H1 (cell line): ENCODE measurements at regions not wholly inside any gene's neighbourhood (a gene's known extent, or its start where the extent isn't known, plus 50 kb on each side); places are given as distances from the start of the nearest gene placed in this dataset.

ENCODE experiments used
- CTCF ChIA-PET: fragments of 300-600 bp; sonication (Branson Sonifier 250); formaldehyde crosslinking; loops from one replicate; lab custom pipeline; 2021; ENCODE audit not compliant: partially characterized antibody; lab: Charles Lee
- POLR2A ChIA-PET: fragments of 300-600 bp; sonication (Branson Sonifier 250); formaldehyde crosslinking; loops from one replicate; lab custom pipeline; 2021; ENCODE audit warnings: inconsistent platforms; ENCODE audit not compliant: partially characterized antibody; lab: Charles Lee
- DNase-seq, 2 experiments: peaks; one replicate each; pipeline versions ENCODE4 v3.0.0 to v3.0.0-alpha.2; 2010 to 2022; ENCODE audit warnings: low spot score in 2 of 2, low read depth in 1 of 2, mixed read lengths in 1 of 2
- FAIRE-seq: peaks from 2 replicates; lab custom pipeline; 2011; peaks lifted over from hg19 to GRCh38; lab: Jason Lieb, UNC
- H2AFZ ChIP-seq: 2 replicates; pipeline ENCODE4 v1.8.1; 2012; ENCODE audit warnings: low read length, inconsistent platforms
- H2AK5ac ChIP-seq: 2 replicates; pipeline ENCODE4 v1.6.1; 2013; ENCODE audit warnings: low read depth, low read length
- H2BK120ac ChIP-seq: replicated peaks from 2 replicates; pipeline ENCODE3; 2013; ENCODE audit warnings: low read depth, low read length, inconsistent platforms
- H2BK12ac ChIP-seq: 2 replicates; pipeline ENCODE4 v1.6.1; 2013; ENCODE audit warnings: low read depth, low read length
- H2BK15ac ChIP-seq: 2 replicates; pipeline ENCODE4 v1.6.1; 2013; ENCODE audit warnings: low read length
- H2BK20ac ChIP-seq: 2 replicates; pipeline ENCODE4 v1.6.1; 2013; ENCODE audit warnings: low read length
- H2BK5ac ChIP-seq: 2 replicates; pipeline ENCODE4 v1.6.1; 2013; ENCODE audit warnings: low read depth, low read length
- H3K14ac ChIP-seq: 2 replicates; pipeline ENCODE4 v1.6.1; 2013; ENCODE audit warnings: inconsistent platforms; ENCODE audit not compliant: insufficient read length
- H3K18ac ChIP-seq: 2 replicates; pipeline ENCODE4 v1.6.1; 2013; ENCODE audit warnings: low read length; ENCODE audit errors: extremely low read depth
- H3K23ac ChIP-seq: 2 replicates; pipeline ENCODE4 v1.6.1; 2013; ENCODE audit warnings: inconsistent platforms; ENCODE audit not compliant: insufficient read length
- H3K23me2 ChIP-seq: 2 replicates; pipeline ENCODE4 v1.6.1; 2013; ENCODE audit warnings: low read depth, low read length
- H3K27ac ChIP-seq: 2 replicates; pipeline ENCODE4 v1.6.1; 2011; ENCODE audit warnings: low read depth, low read length, inconsistent platforms
- H3K27me3 ChIP-seq, 4 experiments: replicated peaks in 1 of 4; 1 replicate in 1 of 4; 2 replicates in 3 of 4; pipeline versions ENCODE4 v1.6.1 to v1.8.1; 2011 to 2013; ENCODE audit warnings: low read length in 3 of 4, mild to moderate bottlenecking in 3 of 4, inconsistent platforms in 2 of 4, mixed read lengths in 2 of 4, moderate library complexity in 1 of 4; ENCODE audit not compliant: control insufficient read depth in 3 of 4, insufficient read depth in 3 of 4; ENCODE audit errors: extremely low read depth in 1 of 4
- H3K36me3 ChIP-seq, 4 experiments: 2 replicates each; pipeline versions ENCODE4 v1.6.1 to v1.8.1; 2011 to 2013; ENCODE audit warnings: mild to moderate bottlenecking in 4 of 4, low read length in 3 of 4, moderate library complexity in 2 of 4, control low read depth in 1 of 4, inconsistent platforms in 1 of 4; ENCODE audit not compliant: insufficient read depth in 4 of 4, control insufficient read depth in 2 of 4
- H3K4ac ChIP-seq: replicated peaks from 2 replicates; pipeline ENCODE3; 2013; ENCODE audit warnings: low read length, low read depth, mixed read lengths, inconsistent platforms; ENCODE audit not compliant: insufficient read length
- H3K4me1 ChIP-seq, 4 experiments: replicated peaks in 1 of 4; 1 replicate in 1 of 4; 2 replicates in 3 of 4; pipeline versions ENCODE4 v1.6.1 to v1.8.1; 2011 to 2013; ENCODE audit warnings: low read length in 3 of 4, inconsistent platforms in 2 of 4, mixed read lengths in 1 of 4; ENCODE audit not compliant: insufficient read depth in 4 of 4, control insufficient read depth in 3 of 4
- H3K4me2 ChIP-seq, 2 experiments: 2 replicates each; pipeline versions ENCODE4 v1.6.1 to v1.8.1; 2011 to 2013; ENCODE audit warnings: low read depth in 2 of 2, low read length in 2 of 2, control low read depth in 1 of 2, inconsistent platforms in 1 of 2, mild to moderate bottlenecking in 1 of 2; ENCODE audit not compliant: insufficient read depth in 1 of 2
- H3K4me3 ChIP-seq, 4 experiments: fragments of 200-600, 300-600 bp in 1 of 4; sonication (generic), shearing (Covaris generic), sonication (Bioruptor Twin) in 1 of 4; 2 replicates each; pipeline versions ENCODE4 v1.5.1 to v1.8.1; 2011 to 2016; ENCODE audit warnings: low read length in 4 of 4, low read depth in 3 of 4, control low read depth in 2 of 4, inconsistent platforms in 2 of 4, mild to moderate bottlenecking in 2 of 4, mixed read lengths in 1 of 4, moderate library complexity in 1 of 4; ENCODE audit not compliant: insufficient read depth in 2 of 4; ENCODE audit errors: extremely low read depth in 1 of 4
- H3K56ac ChIP-seq: replicated peaks from 2 replicates; pipeline ENCODE3; 2013; ENCODE audit warnings: low read depth, mild to moderate bottlenecking, mixed read lengths, low read length, inconsistent platforms; ENCODE audit not compliant: insufficient read length
- H3K79me1 ChIP-seq: 2 replicates; pipeline ENCODE4 v1.6.1; 2013; ENCODE audit warnings: low read depth, low read length, control low read depth
- H3K79me2 ChIP-seq, 2 experiments: 2 replicates each; pipeline versions ENCODE4 v1.6.1 to v1.8.1; 2012 to 2013; ENCODE audit warnings: low read length in 2 of 2, mild to moderate bottlenecking in 2 of 2, inconsistent platforms in 1 of 2; ENCODE audit not compliant: insufficient read depth in 2 of 2, control insufficient read depth in 1 of 2
- H3K9ac ChIP-seq, 4 experiments: replicated peaks in 1 of 4; 1 replicate in 1 of 4; 2 replicates in 3 of 4; pipeline versions ENCODE4 v1.6.1 to v1.8.1; 2011 to 2013; ENCODE audit warnings: low read depth in 3 of 4, low read length in 3 of 4, control low read depth in 2 of 4, mild to moderate bottlenecking in 2 of 4, moderate library complexity in 2 of 4, inconsistent platforms in 1 of 4; ENCODE audit errors: extremely low read depth in 1 of 4
- H3K9me3 ChIP-seq, 2 experiments: 2 replicates each; pipeline versions ENCODE4 v1.6.1 to v1.8.1; 2012 to 2013; ENCODE audit warnings: mild to moderate bottlenecking in 2 of 2, moderate library complexity in 2 of 2, control low read depth in 1 of 2, inconsistent platforms in 1 of 2, low read depth in 1 of 2, low read length in 1 of 2, mixed read lengths in 1 of 2; ENCODE audit not compliant: insufficient read depth in 2 of 2
- H4K20me1 ChIP-seq, 2 experiments: replicated peaks in 1 of 2; 2 replicates each; pipeline versions ENCODE3 to v1.8.1; 2011 to 2013; ENCODE audit warnings: inconsistent platforms in 2 of 2, low read length in 2 of 2, mild to moderate bottlenecking in 1 of 2; ENCODE audit not compliant: insufficient read depth in 2 of 2, control insufficient read depth in 1 of 2
- H4K5ac ChIP-seq: 2 replicates; pipeline ENCODE4 v1.6.1; 2013; ENCODE audit warnings: low read length, low read depth, mixed read lengths, inconsistent platforms; ENCODE audit not compliant: insufficient read length
- H4K8ac ChIP-seq: 2 replicates; pipeline ENCODE4 v1.8.0; 2013; ENCODE audit warnings: mild to moderate bottlenecking, moderate library complexity, low read length, inconsistent platforms; ENCODE audit not compliant: insufficient read depth; ENCODE audit errors: extremely low read depth
- H4K91ac ChIP-seq: replicated peaks from 2 replicates; pipeline ENCODE3; 2013; ENCODE audit warnings: low read length, mixed read lengths, inconsistent platforms; ENCODE audit not compliant: insufficient read length
- CBX5 ChIP-seq: fragments of 300-800, 300-1000 bp; sonication (generic); IDR thresholded peaks from 2 replicates; pipeline ENCODE4 v1.7.1; 2016; ENCODE audit warnings: antibody characterized with exemption, low read length, low read depth
- CTCF ChIP-seq, 3 experiments: IDR thresholded peaks; 1 replicate in 2 of 3; 2 replicates in 1 of 3; pipeline versions ENCODE4 v1.5.1 to v1.6.1; 2011; ENCODE audit warnings: low read length in 3 of 3, mild to moderate bottlenecking in 3 of 3, inconsistent platforms in 2 of 3, low read depth in 1 of 3, moderate library complexity in 1 of 3; ENCODE audit not compliant: insufficient read depth in 1 of 3; ENCODE audit errors: control extremely low read depth in 1 of 3
- FOSL1 ChIP-seq: IDR thresholded peaks from 2 replicates; pipeline ENCODE4 v1.6.1; 2011; ENCODE audit warnings: mild to moderate bottlenecking, low read depth, low read length, moderate library complexity; ENCODE audit not compliant: insufficient read depth
- GABPA ChIP-seq: IDR thresholded peaks from 2 replicates; pipeline ENCODE4 v1.6.1; 2011; ENCODE audit warnings: mild to moderate bottlenecking, low read length, moderate library complexity, borderline replicate concordance; ENCODE audit not compliant: insufficient read depth
- NANOG ChIP-seq: IDR thresholded peaks from 2 replicates; pipeline ENCODE4 v1.6.1; 2011; ENCODE audit warnings: low read length, low read depth, mild to moderate bottlenecking, inconsistent platforms; ENCODE audit not compliant: insufficient read depth, poor library complexity, severe bottlenecking
- RNF2 ChIP-seq: fragments of 200-900, 300-1000 bp; sonication (generic); IDR thresholded peaks from 2 replicates; pipeline ENCODE4 v1.7.1; 2016; ENCODE audit warnings: borderline replicate concordance, low read depth, mild to moderate bottlenecking, antibody characterized with exemption, low read length; ENCODE audit not compliant: poor library complexity, severe bottlenecking; ENCODE audit errors: missing control alignments
- RXRA ChIP-seq: IDR thresholded peaks from 2 replicates; pipeline ENCODE4 v1.6.1; 2011; ENCODE audit warnings: low read depth, mild to moderate bottlenecking, low read length, moderate library complexity; ENCODE audit not compliant: insufficient read depth
- SAP30 ChIP-seq: fragments of 300-600 bp; sonication (generic); IDR thresholded peaks from 2 replicates; pipeline ENCODE4 v1.7.1; 2012; ENCODE audit warnings: low read length, moderate library complexity, mild to moderate bottlenecking, inconsistent platforms; ENCODE audit not compliant: insufficient read depth, insufficient replicate concordance
- SIRT6 ChIP-seq: IDR thresholded peaks from one replicate; pipeline ENCODE4 v1.7.1; 2012; ENCODE audit warnings: low read length, inconsistent platforms
- SIX5 ChIP-seq: IDR thresholded peaks from 2 replicates; pipeline ENCODE4 v1.6.1; 2011; ENCODE audit warnings: mild to moderate bottlenecking, low read depth, low read length
- SRF ChIP-seq: IDR thresholded peaks from 2 replicates; pipeline ENCODE4 v1.6.1; 2011; ENCODE audit warnings: mild to moderate bottlenecking, low read depth, low read length, moderate library complexity
- TAF7 ChIP-seq: optimal IDR thresholded peaks from 2 replicates; pipeline ENCODE3; 2011; ENCODE audit warnings: low read depth, mild to moderate bottlenecking, inconsistent platforms, low read length, moderate library complexity, borderline replicate concordance
- YY1 ChIP-seq: IDR thresholded peaks from 2 replicates; pipeline ENCODE4 v1.6.1; 2011; ENCODE audit warnings: low read depth, mild to moderate bottlenecking, low read length

- Histone ChIP-seq H3K36me3 (no peaks in the 10 kb centered on the region), H3K4me3 (no peak overlapping the region), H4K20me1 (no peaks in the 10 kb centered on the region), H3K27me3 (no peaks in the 10 kb centered on the region), H3K56ac (no peak overlapping the region), H2BK15ac (no peak overlapping the region), H2AFZ (no peak overlapping the region), H3K27ac (no peak overlapping the region), H2BK120ac (no peak overlapping the region), H3K14ac (no peak overlapping the region), H3K23ac (no peak overlapping the region), H4K8ac (no peak overlapping the region), H4K91ac (no peak overlapping the region), H2BK20ac (no peak overlapping the region), H4K5ac (no peak overlapping the region), H3K18ac (no peak overlapping the region), H3K4me1 (no peaks in the 10 kb centered on the region), H2BK12ac (no peak overlapping the region), H3K9ac (no peak overlapping the region), H3K9me3 (peaks cover 65 to 71% of the 10 kb centered on the region in 2 experiments), H3K79me2 (no peaks in the 10 kb centered on the region), H3K4ac (no peak overlapping the region), H3K79me1 (no peaks in the 10 kb centered on the region), H3K4me2 (no peak overlapping the region), H3K23me2 (no peaks in the 10 kb centered on the region), H2BK5ac (no peak overlapping the region), H2AK5ac (no peak overlapping the region)
- POLR2A ChIA-PET: no interaction called here
- FAIRE-seq (no peak), DNase-seq (no peak)
- CTCF ChIA-PET: no interaction called here
- no peak for TF ChIP-seq FOSL1
- TF ChIP-seq TAF7: no peak
- TF ChIP-seq SIX5: no peak
- no peak for TF ChIP-seq RXRA
- TF ChIP-seq CBX5: no peak
- TF ChIP-seq NANOG: no peak
- no peak for TF ChIP-seq YY1
- TF ChIP-seq GABPA: no peak
- TF ChIP-seq CTCF (IDR thresholded peaks at IDR 0.05; ENCODE audit: control extremely low read depth in 1 of 3, insufficient read depth in 1 of 3, low read depth in 1 of 3, low read length in 3 of 3): no peak
- no peak for TF ChIP-seq RNF2
- TF ChIP-seq SRF: no peak
- no peak for TF ChIP-seq SIRT6
- TF ChIP-seq SAP30: no peak
Observed at GRCh38 chr18:71018816-71019215, 730.0 kb downstream of the SOCS6 start.
